GM21381 (cell line): ENCODE measurements at regions not wholly inside any gene's neighbourhood (a gene's known extent, or its start where the extent isn't known, plus 50 kb on each side); places are given as distances from the start of the nearest gene placed in this dataset.

Source experiments
- ATAC-seq: cut with Tn5 transposase; IDR thresholded peaks from one replicate; pipeline ENCODE4 v1.9.1; 2021; ENCODE audit warnings: mild to moderate bottlenecking, moderate library complexity; ENCODE audit not compliant: unreplicated experiment

DNA sequence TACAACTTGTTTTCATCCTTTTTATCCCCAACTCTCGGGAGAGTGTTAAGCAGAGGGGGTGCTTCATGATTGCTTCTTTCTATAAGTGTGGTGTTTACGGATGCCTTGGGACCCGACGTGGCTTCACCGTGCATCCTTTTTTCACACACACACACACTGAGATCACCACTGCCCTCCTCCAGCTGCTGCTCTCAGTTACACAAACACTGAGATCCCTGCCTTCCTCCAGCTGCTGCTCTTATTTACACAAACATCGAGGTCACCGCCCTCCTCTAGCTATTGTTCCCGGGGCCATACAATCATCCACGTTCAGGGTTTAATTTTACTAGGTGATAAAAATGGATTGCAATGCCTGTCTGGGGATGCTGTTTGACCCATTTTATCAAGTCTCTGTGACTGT lies 155.4 kb upstream of the FAM9B start:
- ATAC-seq, result no peak

DNA sequence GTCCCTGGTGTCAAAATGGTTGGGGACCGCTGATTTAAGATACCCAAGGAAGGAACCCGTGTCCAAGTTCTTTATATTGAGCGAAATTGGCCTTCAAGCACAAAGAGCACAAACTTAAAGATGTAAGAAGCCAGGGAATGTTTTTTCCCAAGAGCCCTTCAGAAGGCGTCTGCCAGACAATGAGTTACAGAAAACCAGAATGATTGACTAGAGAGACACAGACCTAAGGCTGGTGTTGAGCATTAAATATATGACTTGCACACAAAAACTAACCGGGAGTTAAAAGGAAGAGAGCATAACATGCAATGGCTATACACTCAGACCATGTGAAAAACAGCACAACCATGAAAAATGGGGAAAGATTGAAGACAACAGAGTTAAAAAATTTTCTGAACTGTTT lies 157.5 kb upstream of the FAM9B start:
- ATAC-seq, result no peak

DNA sequence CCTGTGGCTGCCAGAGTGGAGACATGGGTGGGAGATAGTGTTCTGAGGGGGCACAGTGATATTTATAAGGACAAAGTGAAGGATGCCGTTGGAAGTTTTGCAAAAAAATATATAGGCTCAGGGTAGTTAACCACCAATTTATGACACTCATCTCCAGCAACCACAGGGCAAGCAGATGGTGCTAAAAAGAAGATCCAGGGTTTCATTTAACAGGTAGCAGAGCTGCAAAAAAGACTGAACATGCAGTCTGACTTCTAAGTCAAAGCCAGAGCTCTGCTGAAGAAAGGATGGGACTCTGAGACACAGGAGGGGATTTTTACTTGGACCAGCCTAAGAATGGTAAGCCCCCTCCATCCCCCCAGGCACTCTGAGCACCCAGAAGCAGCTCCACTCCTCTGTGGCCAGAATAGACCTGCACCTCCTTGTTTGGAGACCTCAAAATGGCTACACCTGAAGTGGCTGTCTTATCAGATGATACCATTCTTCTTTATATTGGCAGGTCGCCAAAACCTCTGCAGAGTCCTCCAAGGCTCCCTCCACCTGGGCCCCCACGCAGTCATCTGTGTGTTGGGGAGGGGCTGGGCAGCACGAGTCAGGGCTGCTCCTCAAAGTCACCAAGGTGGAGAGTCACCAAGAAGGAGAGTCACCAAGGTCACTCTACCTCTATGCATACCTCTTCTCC lies 161.4 kb upstream of the FAM9B start:
- no peak for ATAC-seq

DNA sequence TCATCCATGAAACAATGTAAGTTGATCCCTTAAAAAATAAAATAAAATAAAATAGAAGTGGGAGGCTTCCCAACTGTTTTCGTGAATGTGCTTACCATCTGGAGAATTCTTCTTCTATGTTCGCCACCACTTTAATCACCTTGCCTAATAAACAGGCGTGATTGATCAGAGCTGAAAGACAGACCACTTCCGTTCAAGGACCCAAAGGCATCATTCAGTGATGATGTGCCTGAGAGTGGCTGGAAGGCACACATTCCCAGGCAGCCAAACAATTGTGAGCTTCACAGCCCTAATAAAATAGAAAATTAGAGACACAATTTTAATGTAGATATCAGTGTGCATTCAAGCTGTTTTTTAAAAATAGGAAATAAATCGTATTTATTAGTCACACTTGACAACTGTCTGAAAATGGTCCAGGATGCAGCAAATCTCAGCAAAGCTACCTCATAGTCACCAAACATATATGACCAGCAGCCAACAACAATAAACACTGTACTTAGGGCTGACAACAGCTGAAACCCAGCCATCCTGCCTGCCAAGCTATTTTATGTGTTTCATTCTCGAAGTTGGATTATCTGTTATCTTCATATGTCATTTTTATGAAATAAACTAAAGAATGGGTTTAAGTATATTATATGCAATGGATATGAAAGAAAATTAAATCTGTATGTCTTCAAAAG lies 163.2 kb upstream of the FAM9B start:
- ATAC-seq, result no peak

DNA sequence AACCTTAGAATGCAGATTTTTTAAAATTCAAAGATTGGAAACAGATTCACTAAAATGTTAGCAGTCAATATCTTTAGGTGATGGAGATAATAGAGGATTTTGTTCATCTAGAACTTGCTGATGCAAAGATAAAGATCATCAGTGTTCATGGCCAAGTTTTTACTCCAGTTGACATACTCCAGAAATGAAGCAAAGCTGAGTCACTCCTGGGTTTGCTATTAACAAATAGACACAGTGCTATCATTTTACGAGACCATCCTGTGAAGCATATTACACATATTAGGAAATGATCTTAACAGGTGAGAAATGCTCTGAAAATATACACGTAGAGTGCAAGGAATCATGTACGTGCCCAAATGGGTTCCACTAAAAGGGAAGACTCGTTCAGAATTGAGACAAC lies 170.6 kb upstream of the FAM9B start:
- ATAC-seq, result no peak

DNA sequence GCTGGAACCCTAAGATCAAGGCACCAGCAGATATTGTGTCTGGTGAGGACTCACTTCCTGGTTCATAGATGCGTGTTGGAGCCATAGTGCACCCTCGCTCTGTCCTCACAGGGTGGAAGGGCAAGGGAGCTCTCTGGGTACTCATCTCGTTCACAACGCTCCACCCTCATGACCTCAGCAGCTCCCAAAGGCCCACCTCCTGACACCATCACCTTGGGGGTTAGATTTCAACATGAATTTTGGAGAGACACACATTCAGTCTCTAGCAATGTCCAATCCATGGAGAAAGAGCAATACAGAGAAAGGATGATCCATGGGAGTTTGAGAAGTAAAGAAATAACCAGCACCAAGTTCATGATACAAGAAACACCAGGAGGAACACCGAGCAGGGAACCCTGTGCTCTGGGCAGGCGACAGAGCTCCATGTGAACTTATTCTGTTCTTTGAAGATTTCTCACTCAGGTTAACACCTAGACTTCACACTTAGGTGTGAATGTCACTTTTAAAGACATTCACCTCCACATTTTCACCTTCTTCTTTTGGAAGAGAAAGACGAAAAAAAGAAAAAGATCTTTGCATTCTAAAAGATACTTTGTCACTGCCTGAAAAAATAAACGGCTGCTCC lies 171.8 kb upstream of the FAM9B start:
- no peak for ATAC-seq

DNA sequence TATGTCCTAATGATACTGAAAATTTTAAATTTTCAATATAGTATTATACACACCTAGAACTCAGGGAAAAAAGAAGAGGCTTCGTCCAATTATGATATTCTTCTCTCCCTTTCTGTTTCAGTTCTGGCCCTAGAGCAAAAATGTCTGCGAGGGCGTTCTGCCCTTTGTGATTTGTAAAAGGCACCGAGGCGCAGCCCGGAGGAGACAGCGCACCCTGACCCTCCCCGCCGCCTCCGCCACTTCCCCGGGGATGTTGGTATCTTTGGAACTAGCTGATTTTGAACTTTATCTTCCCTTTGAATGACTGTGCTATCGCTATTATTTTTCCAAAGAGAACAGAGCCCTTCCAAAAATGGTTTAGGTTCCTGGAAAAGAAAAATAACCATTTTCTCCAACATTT lies 173.2 kb upstream of the FAM9B start:
- ATAC-seq, result no peak

DNA sequence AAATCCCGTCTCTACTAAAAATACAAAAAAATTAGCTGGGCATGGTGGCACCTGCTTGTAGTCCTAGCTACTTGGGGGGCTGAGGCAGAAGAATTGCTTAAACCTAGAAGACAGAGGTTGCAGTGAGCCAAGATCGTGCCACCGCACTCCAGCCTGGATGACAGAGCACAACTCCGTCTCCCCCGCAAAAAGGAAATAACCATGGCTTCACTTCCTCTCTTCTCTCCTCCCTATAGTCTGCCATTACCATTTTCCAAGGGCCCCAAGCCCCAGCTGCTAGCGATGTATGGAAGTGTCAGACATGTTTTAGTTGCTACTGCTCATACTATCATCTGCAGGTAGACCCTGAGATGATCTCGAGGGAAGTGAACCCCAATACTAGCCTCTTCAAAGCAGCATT lies 177.3 kb upstream of the FAM9B start:
- ATAC-seq, result no peak

DNA sequence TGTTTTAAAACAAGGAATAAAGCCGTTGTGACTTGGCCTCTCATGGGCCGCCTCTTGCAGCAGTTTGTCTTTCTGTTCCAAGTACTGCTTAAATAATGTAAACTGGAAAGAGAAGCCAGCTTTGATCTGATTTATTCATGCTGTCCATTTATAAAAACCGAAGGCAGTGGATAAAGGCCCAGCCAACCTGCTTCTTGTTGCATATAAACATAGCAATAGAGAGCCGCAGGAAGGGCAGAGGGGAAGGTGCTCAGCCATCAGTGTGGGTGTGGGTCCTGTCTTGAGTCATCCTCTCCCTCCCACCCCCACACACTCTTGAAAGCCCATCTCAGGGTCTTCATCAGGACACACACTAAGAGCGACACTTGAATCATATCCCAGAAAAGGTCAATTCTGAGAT lies 187.9 kb upstream of the FAM9B start:
- no peak for ATAC-seq

DNA sequence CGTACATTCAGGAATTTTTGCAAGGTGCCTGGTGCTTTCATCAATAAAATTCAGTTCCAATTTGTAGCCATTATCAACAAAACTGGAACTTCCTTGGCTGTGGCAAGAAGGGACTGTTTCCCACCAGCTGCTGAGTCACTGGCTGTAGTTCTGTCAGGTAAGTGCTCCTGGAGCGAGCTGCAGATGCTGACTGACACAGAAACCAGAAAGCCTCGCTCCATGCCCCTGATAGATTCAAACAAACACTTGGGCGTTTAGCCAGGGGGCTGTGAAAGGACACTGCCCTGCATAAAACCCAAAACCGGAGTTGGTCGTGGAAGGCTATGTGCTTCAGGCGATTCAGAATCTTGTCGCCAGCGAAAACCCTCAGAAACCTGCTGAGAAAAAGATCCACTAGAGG lies 188.4 kb upstream of the FAM9B start:
- ATAC-seq, result no peak

DNA sequence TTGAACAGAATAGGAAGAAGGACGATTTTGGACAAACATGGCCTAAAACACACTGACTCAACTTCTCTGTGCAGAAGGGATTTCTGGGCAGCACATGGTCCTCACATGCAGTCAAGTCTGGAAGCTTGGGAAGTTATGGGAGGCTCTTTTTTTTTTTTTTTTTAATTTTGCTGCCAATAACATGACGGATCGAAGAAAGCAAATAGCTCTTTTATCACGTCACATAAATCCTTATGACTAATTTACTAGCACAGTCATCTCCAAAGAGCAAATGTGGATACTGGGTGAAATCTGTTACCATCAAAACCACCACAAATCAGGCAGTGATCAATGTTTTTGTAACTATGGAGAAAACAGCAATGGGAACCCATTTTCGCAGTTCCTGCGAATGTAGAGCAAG lies 193.3 kb upstream of the FAM9B start:
- ATAC-seq, result no peak

DNA sequence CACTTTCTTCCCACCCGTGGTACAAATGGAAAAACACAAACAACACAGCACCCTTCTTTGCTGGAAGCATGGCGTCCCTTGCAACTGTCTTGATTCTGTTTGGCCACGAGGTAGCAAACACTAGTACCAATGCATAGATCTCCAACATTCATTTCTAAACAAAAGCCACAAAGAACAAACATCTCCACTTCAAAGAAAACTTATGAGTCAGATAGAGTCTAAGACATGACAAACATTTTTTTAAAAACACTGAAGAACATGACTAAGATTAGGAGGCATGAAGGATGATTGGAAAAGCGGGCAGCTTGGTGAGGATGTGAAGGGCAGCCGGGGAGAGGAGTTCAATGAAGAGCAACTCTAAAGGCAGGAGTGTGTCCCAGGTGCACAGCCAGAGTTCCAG lies 197.6 kb upstream of the FAM9B start:
- ATAC-seq, result no peak

DNA sequence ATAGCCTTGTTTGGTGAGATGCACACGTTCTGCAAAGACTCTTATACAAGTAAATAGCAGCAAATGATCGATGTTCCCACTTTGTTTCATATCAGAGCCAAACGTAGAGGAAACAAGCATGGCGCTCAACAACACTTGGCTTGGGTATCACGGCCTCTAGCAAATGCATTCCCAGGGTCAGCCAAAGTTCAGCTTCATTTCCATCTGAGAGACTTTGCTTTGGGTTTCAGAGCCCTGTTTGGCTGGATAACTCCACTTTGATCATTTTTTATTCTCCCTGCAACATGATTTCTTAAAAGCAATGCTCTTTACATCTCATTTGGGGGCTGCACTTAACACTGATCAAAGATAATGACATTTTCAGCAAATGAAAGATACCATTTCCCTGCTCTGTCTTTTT lies 199.2 kb upstream of the FAM9B start:
- ATAC-seq, result no peak

DNA sequence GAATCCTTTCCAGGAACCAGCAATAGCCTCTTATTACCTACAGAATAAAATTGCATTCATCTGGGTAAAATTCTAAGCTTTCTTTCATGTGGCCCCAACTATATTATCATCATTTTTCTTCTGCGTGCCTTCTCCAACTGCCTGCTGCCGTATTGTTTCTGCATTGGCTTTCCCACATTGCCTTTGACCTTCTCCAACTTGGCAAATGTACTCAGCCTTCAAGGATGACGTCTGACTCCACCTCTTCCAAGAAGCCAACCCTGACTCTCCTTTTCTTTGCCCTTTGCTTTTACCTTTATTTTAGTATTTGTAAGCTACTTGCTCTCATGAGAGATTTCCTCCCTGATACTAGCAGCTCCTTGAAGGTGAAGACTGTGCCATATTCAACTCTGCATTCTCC lies 200.4 kb upstream of the FAM9B start:
- no peak for ATAC-seq

DNA sequence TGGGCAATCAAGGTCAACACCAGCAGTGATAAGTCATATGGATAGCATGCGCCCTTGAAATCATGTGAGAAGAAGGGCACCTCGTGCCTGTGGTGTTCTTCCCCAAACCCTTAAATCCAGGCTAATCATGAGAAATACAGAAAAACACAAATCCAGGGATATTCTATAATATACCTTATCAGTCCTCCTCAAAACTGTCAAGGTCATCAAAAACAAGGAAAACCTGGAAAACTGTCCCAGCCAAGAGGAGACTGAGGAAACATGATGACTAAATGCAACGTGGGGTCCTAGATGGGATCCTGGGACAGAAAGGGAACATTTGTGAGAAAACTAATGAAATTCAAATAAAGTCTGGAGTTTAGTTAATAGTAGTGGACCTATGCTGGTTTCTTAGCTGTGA lies 201.8 kb upstream of the FAM9B start:
- ATAC-seq, result no peak

DNA sequence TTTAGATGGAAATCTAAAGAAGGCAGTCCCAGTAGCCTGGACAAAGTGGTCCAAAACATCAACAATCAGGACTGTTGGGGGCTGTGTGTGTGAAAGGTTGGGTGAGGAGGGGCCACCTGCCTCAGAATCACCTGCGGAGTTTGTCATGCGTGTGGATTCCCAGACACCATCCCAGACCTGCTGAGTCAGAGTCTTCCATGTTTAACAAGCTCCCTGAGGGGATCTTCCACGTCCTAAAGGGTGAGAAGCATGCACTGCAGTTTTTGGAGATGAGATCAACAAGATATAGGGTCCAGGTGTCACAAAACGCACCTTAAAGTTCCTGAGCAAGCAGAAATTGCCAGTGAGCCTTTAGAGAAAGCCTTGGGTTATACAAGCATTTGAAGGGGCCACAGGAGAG lies 207.0 kb upstream of the FAM9B start:
- no peak for ATAC-seq

DNA sequence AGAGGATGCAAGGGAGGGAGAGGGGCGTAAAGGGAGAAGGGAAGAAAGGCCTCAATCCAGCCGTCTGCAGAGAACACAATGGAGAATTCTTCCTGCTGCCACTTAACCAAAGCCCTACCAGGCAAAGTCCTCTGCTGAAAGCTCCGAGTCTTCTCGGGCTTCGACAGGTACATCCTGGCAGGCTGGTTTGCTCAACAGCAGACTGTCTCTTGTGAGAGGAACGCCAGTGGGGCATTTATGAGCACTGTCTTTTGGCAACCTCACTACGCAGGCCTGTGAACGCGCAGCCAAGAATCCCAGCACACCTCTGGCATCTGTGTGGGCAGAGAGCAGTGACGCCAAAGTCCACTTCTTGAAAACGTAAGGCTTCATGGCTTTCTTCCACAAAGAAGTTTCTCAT lies 207.5 kb upstream of the FAM9B start:
- no peak for ATAC-seq

DNA sequence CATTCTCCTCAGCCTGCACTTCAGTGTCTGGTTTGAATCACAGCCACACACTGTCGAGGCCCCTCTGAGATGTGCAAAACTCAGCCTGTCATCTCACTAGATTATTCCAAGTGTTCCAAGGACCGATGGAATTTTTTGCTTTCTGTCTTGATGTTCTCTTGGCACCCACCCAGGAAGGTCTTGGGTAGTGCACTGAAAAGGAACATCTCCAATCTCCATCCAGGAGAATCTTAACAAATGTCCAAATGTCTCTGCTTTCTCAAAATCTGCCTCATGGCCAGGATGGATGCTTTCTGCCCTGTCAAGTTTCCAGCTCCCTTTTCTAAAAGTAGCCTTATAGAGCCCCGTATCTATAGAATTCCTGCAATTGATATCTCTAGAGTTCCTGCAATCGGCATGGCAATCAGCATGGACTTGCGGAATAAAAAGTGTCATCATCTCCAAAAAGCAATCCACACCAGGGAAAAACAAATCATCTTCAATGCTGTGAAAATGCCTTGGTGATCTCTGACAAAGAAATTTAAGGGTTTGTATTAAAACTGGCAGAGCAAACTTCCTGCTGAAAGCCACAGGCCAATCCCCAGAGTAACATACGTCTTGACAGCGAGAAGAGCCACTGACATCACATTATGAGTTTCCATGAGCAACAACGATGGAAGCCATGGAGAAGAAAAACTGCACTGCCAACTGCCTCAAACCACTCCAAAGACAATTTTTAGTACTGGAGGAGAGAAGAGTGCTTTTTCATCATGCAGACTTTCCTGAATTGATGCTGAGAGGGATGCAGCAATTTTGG lies 215.3 kb upstream of the FAM9B start:
- no peak for ATAC-seq

DNA sequence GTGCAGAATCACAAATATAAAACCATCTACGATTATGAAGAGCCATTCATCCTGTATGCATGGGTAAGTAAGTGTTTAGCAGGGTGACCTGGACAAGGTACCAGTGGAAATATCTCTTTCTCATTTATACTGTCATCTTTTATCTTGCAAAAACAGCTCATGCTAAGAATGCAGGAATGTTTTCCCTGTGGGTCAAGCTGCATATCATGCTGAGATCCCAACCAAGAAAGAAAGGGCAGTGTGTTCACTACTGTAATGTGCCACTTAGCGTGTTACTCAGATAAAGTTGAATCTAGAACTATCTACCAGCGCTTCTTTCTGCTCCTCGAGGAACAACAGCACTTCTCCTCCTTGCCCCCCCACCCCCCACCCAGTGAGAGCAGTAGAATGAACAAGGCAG lies 212.7 kb upstream of the TBL1X start:
- ATAC-seq, result no peak

DNA sequence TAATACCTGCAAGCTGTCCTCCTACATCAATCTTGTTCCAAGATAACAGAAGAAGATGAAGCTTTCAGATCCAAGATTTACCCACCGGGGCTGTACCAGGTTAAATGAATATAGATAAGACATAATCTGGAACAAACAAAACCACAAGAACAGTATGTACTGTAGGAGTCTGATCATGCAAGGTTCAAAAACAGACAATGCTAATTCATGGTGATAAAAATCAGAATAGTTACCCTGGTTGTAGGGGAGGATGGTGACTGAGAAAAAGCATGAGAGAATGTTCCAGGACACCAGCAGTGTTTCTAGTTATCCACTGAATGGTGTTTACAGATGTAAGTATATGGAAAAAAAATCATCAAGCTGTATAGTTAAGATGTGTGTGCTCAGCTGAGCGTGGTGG lies 211.6 kb upstream of the TBL1X start:
- ATAC-seq, result no peak

DNA sequence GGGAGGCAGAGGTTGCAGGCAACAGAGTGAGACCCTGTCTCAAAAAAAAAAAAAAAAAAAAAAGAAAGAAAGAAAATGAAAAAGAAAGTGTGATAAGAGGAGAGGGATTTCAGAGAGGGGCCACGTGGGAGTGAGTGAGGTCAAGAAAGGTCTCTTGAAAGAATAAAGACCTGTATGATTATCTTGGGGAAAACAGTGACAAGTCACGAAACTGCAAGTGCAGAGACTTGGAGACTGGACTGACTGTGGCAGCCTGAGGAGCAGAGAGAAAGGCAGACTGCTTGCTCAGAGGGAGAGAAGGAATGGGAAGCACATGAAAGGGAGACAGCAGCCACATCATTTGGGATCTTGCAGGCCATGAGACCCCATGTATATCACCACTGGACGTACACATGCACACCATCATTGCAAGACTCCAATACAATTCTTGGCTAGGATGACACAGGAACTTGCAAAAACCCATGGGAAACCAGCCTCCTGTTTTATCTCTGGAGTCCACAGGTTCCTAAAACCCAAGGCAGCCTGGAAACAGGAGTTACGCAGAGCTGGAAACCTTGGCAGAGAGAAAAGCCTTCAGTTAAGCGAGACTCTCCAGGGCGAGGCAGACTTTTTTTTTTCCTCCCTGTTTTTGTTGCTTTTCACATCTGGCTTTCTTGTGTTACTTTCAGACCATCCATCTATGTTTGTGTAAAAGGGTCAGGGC lies 207.0 kb upstream of the TBL1X start:
- ATAC-seq, result no peak
